ENCODE measurements at regions not wholly inside any gene's neighbourhood (a gene's known extent, or its start where the extent isn't known, plus 50 kb on each side); places are given as distances from the start of the nearest gene placed in this dataset.

- no peak for TF ChIP-seq YY1 (IDR thresholded peaks at IDR 0.05; ENCODE audit: low read depth)
- TF ChIP-seq FOSL2 (IDR thresholded peaks at IDR 0.05; ENCODE audit: borderline replicate concordance, low read depth), result no peak
These were observed 124.3 kb upstream of the SLC25A48 start for GRCh38 chr5:135710045-135710675.
